PFSK-1 (cell line): ENCODE measurements at regions not wholly inside any gene's neighbourhood (a gene's known extent, or its start where the extent isn't known, plus 50 kb on each side); places are given as distances from the start of the nearest gene placed in this dataset.

Experiments used
- FOXP2 ChIP-seq: optimal IDR thresholded peaks from 2 replicates; pipeline ENCODE3; 2011; ENCODE audit warnings: borderline replicate concordance, control low read depth, inconsistent platforms; ENCODE audit not compliant: insufficient read depth; ENCODE audit errors: extremely low read length, extremely low read depth
- POLR2AphosphoS5 ChIP-seq: IDR thresholded peaks from 2 replicates; pipeline ENCODE4 v1.6.1; 2012; ENCODE audit warnings: low read depth, mild to moderate bottlenecking, control low read depth, low read length, moderate library complexity
- REST ChIP-seq, 2 experiments: IDR thresholded peaks; 2 replicates each; pipeline versions ENCODE4 v1.6.1 to v1.8.0; 2011 to 2012; ENCODE audit warnings: low read depth in 2 of 2, low read length in 2 of 2, control low read depth in 1 of 2, inconsistent platforms in 1 of 2, mild to moderate bottlenecking in 1 of 2, moderate library complexity in 1 of 2; ENCODE audit not compliant: insufficient read depth in 1 of 2
- SIN3A ChIP-seq: IDR thresholded peaks from 2 replicates; pipeline ENCODE4 v1.6.1; 2012; ENCODE audit warnings: mild to moderate bottlenecking, low read length, moderate library complexity, borderline replicate concordance; ENCODE audit not compliant: insufficient read depth
- TAF1 ChIP-seq: IDR thresholded peaks from 2 replicates; pipeline ENCODE4 v1.6.1; 2012; ENCODE audit warnings: low read length, control low read depth, borderline replicate concordance; ENCODE audit not compliant: insufficient read depth

- no peak for TF ChIP-seq FOXP2
- no peak for TF ChIP-seq REST (IDR thresholded peaks at IDR 0.05; ENCODE audit: insufficient read depth in 1 of 2, low read depth in 2 of 2, low read length in 2 of 2)
- no peak for TF ChIP-seq POLR2AphosphoS5
- no peak for TF ChIP-seq SIN3A
- no peak for TF ChIP-seq TAF1
These were observed 635.4 kb downstream of the SPRY1 start for GRCh38 chr4:124032035-124032434.

- TF ChIP-seq SIN3A (no peak), POLR2AphosphoS5 (no peak), REST (IDR thresholded peaks at IDR 0.05; ENCODE audit: insufficient read depth in 1 of 2, low read depth in 2 of 2, low read length in 2 of 2) (no peak), FOXP2 (no peak), TAF1 (no peak)
These were observed 638.9 kb downstream of the SPRY1 start for GRCh38 chr4:124035364-124036041.

GRCh38 chr4:124037236-124037635, 640.6 kb downstream of the SPRY1 start:
- TF ChIP-seq FOXP2 = no peak
- TF ChIP-seq POLR2AphosphoS5 = no peak
- no peak for TF ChIP-seq REST (IDR thresholded peaks at IDR 0.05; ENCODE audit: insufficient read depth in 1 of 2, low read depth in 2 of 2, low read length in 2 of 2)
- no peak for TF ChIP-seq TAF1
- TF ChIP-seq SIN3A = no peak

GRCh38 chr4:124044330-124044729, 647.7 kb downstream of the SPRY1 start:
- no peak for TF ChIP-seq FOXP2
- no peak for TF ChIP-seq SIN3A
- no peak for TF ChIP-seq TAF1
- no peak for TF ChIP-seq POLR2AphosphoS5
- no peak for TF ChIP-seq REST (IDR thresholded peaks at IDR 0.05; ENCODE audit: insufficient read depth in 1 of 2, low read depth in 2 of 2, low read length in 2 of 2)

- TF ChIP-seq SIN3A (no peak), POLR2AphosphoS5 (no peak)
These were observed 648.3 kb downstream of the SPRY1 start for GRCh38 chr4:124044867-124045266.
